Germinal center (tissue), 1 donor: ENCODE measurements at regions not wholly inside any gene's neighbourhood (a gene's known extent, or its start where the extent isn't known, plus 50 kb on each side); places are given as distances from the start of the nearest gene placed in this dataset.

ENCODE experiments used
- DNase-seq: peaks from one replicate; pipeline ENCODE4 v3.0.0; 2012; ENCODE audit warnings: mixed read lengths, low spot score

GRCh38 chr5:74153255-74153790 lies 487.2 kb downstream of the ENC1 start:
- DNase-seq = no peak

GRCh38 chr5:74152625-74153254 lies 487.8 kb downstream of the ENC1 start:
- no peak for DNase-seq

- DNase-seq = no peak
Observed at GRCh38 chr5:74152136-74152535, 488.4 kb downstream of the ENC1 start.

GRCh38 chr5:74149395-74149794 lies 491.1 kb downstream of the ENC1 start:
- DNase-seq = no peak

- DNase-seq = no peak
Observed at GRCh38 chr5:74148321-74148720, 492.2 kb downstream of the ENC1 start.

GRCh38 chr5:74146796-74147195 lies 493.7 kb downstream of the ENC1 start:
- no peak for DNase-seq

- no peak for DNase-seq
Observed at GRCh38 chr5:74145951-74146350, 494.6 kb downstream of the ENC1 start.

GRCh38 chr5:74143721-74144330 lies 496.7 kb downstream of the ENC1 start:
- no peak for DNase-seq

GRCh38 chr5:74143151-74143550 lies 497.4 kb downstream of the ENC1 start:
- no peak for DNase-seq

GRCh38 chr5:74141053-74141452 lies 499.5 kb downstream of the ENC1 start:
- DNase-seq = no peak

GRCh38 chr5:74140409-74140808 lies 500.1 kb downstream of the ENC1 start:
- no peak for DNase-seq

- no peak for DNase-seq
Observed at GRCh38 chr5:74139589-74139988, 500.9 kb downstream of the ENC1 start.

- no peak for DNase-seq
Observed at GRCh38 chr5:74138721-74139120, 501.8 kb downstream of the ENC1 start.

GRCh38 chr5:74136276-74136825 lies 504.2 kb downstream of the ENC1 start:
- DNase-seq = no peak

GRCh38 chr5:74135033-74135432 lies 505.5 kb downstream of the ENC1 start:
- no peak for DNase-seq

GRCh38 chr5:74132485-74132884 lies 506.5 kb downstream of the ARHGEF28 start:
- DNase-seq = no peak

- no peak for DNase-seq
Observed at GRCh38 chr5:74131250-74131649, 505.3 kb downstream of the ARHGEF28 start.

- no peak for DNase-seq
Observed at GRCh38 chr5:74130155-74130897, 504.3 kb downstream of the ARHGEF28 start.

GRCh38 chr5:74127381-74128320 lies 501.7 kb downstream of the ARHGEF28 start:
- DNase-seq = no peak

GRCh38 chr5:74126294-74126693 lies 500.3 kb downstream of the ARHGEF28 start:
- no peak for DNase-seq

- DNase-seq = no peak
Observed at GRCh38 chr5:74124826-74125225, 498.8 kb downstream of the ARHGEF28 start.

- DNase-seq = no peak
Observed at GRCh38 chr5:74123929-74124328, 497.9 kb downstream of the ARHGEF28 start.
